ENCODE measurements at regions not wholly inside any gene's neighbourhood (a gene's known extent, or its start where the extent isn't known, plus 50 kb on each side); places are given as distances from the start of the nearest gene placed in this dataset.

DNA sequence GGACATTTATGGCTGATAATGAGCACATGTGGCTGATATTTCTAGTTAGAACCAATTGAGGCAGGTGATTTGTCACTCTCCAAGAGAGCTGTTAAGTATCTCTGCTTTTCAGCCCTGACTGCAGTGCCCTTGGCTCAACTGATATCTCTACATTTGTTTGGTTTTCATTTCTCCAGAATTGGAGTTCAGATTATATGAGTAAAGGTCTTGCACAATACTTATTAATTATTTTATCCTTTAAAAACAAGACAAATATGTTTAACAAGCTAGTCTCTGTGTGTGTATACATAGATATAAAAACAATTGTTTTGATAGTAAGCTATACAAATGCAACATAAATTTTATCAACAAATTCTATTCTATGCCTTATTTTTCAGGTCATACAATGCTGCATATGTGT lies 105.2 kb downstream of the BRMS1L start:
- no peak for DNase-seq (ENCODE audit: low read depth in 2 of 2)
- Histone ChIP-seq H3K27me3 (ENCODE audit: control insufficient read depth, insufficient read depth, low read length) (no peaks in the 10 kb centered on the region), H3K79me2 (ENCODE audit: control insufficient read depth, insufficient read depth, low read length) (no peaks in the 10 kb centered on the region), H3K4me3 (replicated peaks in 1 of 4; ENCODE audit: control extremely low read depth in 1 of 4, insufficient read depth in 1 of 4, low read depth in 3 of 4, low read length in 4 of 4) (no peak overlapping the region), H3K9ac (ENCODE audit: insufficient read depth, low read length) (no peak overlapping the region), H2AFZ (ENCODE audit: low read length) (no peak overlapping the region), H3K4me1 (ENCODE audit: control insufficient read depth, extremely low read depth, insufficient read depth, low read length) (no peaks in the 10 kb centered on the region), H3K27ac (ENCODE audit: insufficient read depth, low read length) (no peak overlapping the region), H3K4me2 (ENCODE audit: extremely low read depth, insufficient read depth, low read length) (no peak overlapping the region), H3K9me3 (ENCODE audit: control insufficient read depth, insufficient read depth, low read depth, low read length) (no peaks in the 10 kb centered on the region), H4K20me1 (ENCODE audit: control insufficient read depth, extremely low read depth, insufficient read depth, low read length) (no peaks in the 10 kb centered on the region), H3K36me3 (ENCODE audit: control insufficient read depth, insufficient read depth, low read length) (no peaks in the 10 kb centered on the region)
- TF ChIP-seq, protein P1, sequence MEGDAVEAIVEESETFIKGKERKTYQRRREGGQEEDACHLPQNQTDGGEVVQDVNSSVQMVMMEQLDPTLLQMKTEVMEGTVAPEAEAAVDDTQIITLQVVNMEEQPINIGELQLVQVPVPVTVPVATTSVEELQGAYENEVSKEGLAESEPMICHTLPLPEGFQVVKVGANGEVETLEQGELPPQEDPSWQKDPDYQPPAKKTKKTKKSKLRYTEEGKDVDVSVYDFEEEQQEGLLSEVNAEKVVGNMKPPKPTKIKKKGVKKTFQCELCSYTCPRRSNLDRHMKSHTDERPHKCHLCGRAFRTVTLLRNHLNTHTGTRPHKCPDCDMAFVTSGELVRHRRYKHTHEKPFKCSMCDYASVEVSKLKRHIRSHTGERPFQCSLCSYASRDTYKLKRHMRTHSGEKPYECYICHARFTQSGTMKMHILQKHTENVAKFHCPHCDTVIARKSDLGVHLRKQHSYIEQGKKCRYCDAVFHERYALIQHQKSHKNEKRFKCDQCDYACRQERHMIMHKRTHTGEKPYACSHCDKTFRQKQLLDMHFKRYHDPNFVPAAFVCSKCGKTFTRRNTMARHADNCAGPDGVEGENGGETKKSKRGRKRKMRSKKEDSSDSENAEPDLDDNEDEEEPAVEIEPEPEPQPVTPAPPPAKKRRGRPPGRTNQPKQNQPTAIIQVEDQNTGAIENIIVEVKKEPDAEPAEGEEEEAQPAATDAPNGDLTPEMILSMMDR (conservative IDR thresholded peaks at IDR 0.05 in 1 of 2, IDR thresholded peaks at IDR 0.05 in 1 of 2; ENCODE audit: low read depth in 1 of 2, low read length in 2 of 2) = no peak
- no peak for TF ChIP-seq EZH2 (IDR thresholded peaks at IDR 0.05; ENCODE audit: low read length, missing control alignments)

DNA sequence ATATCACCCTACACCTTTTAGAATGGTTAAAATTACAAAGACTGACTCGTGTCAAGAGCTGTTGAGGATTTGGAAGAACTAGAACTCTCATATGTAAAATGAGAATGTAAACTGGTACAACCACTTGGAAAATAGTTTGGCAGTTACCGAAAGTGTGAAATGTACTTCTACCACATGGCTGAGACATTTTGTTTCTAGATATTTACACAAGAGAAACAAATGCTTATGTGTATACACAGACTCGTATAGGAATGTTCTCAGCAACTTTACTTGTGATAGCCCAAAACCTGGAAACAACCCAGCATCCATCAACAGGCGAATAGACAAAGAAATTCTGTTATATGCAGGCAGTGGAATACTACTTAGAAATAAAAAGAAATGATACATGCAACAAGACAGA lies 103.0 kb downstream of the BRMS1L start:
- Histone ChIP-seq H3K79me2 (ENCODE audit: control insufficient read depth, insufficient read depth, low read length) (no peaks in the 10 kb centered on the region), H3K4me3 (replicated peaks in 1 of 4; ENCODE audit: control extremely low read depth in 1 of 4, insufficient read depth in 1 of 4, low read depth in 3 of 4, low read length in 4 of 4) (no peak overlapping the region), H2AFZ (ENCODE audit: low read length) (no peak overlapping the region), H3K4me2 (ENCODE audit: extremely low read depth, insufficient read depth, low read length) (no peak overlapping the region), H3K4me1 (ENCODE audit: control insufficient read depth, extremely low read depth, insufficient read depth, low read length) (no peaks in the 10 kb centered on the region), H3K36me3 (ENCODE audit: control insufficient read depth, insufficient read depth, low read length) (no peaks in the 10 kb centered on the region), H3K9ac (ENCODE audit: insufficient read depth, low read length) (no peak overlapping the region), H3K27ac (ENCODE audit: insufficient read depth, low read length) (no peak overlapping the region), H4K20me1 (ENCODE audit: control insufficient read depth, extremely low read depth, insufficient read depth, low read length) (no peaks in the 10 kb centered on the region), H3K27me3 (ENCODE audit: control insufficient read depth, insufficient read depth, low read length) (no peaks in the 10 kb centered on the region), H3K9me3 (ENCODE audit: control insufficient read depth, insufficient read depth, low read depth, low read length) (no peaks in the 10 kb centered on the region)
- DNase-seq (ENCODE audit: low read depth in 2 of 2) = no peak
- TF ChIP-seq EZH2 (IDR thresholded peaks at IDR 0.05; ENCODE audit: low read length, missing control alignments) = no peak
- TF ChIP-seq, protein P1 (conservative IDR thresholded peaks at IDR 0.05 in 1 of 2, IDR thresholded peaks at IDR 0.05 in 1 of 2; ENCODE audit: low read depth in 1 of 2, low read length in 2 of 2) = no peak

DNA sequence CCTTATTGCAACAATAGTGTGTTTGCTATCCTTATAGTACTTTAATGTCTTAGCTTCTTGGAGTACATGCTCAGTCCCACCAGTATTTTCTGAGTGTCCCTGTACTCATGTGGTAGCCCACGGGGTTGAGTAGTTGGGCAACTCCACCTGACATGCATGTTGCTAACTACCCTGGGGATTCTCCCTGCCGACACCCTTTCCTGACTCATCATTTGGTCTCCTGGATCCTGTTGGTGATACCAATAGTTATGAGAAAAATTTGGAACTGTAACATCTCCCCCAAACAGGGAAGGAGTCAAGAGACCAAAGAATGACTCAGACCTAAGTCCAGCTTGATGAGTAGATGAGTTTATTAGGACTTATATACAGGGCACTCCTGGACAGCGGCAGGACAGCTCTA lies 101.6 kb downstream of the BRMS1L start:
- H4K20me1 ChIP-seq (ENCODE audit: control insufficient read depth, extremely low read depth, insufficient read depth, low read length) = no peaks in the 10 kb centered on the region
- no peak overlapping the region for H3K27ac ChIP-seq (ENCODE audit: insufficient read depth, low read length)
- H3K79me2 ChIP-seq (ENCODE audit: control insufficient read depth, insufficient read depth, low read length) = no peaks in the 10 kb centered on the region
- H3K9ac ChIP-seq (ENCODE audit: insufficient read depth, low read length) = no peak overlapping the region
- TF ChIP-seq, protein P1 (conservative IDR thresholded peaks at IDR 0.05 in 1 of 2, IDR thresholded peaks at IDR 0.05 in 1 of 2; ENCODE audit: low read depth in 1 of 2, low read length in 2 of 2) = no peak
- no peak for TF ChIP-seq EZH2 (IDR thresholded peaks at IDR 0.05; ENCODE audit: low read length, missing control alignments)
- H3K9me3 ChIP-seq (ENCODE audit: control insufficient read depth, insufficient read depth, low read depth, low read length) = no peaks in the 10 kb centered on the region
- DNase-seq (ENCODE audit: low read depth in 2 of 2) = peak in 1 of 2 donors; percentile 4
- no peaks in the 10 kb centered on the region for H3K36me3 ChIP-seq (ENCODE audit: control insufficient read depth, insufficient read depth, low read length)
- no peak overlapping the region for H3K4me3 ChIP-seq (replicated peaks in 1 of 4; ENCODE audit: control extremely low read depth in 1 of 4, insufficient read depth in 1 of 4, low read depth in 3 of 4, low read length in 4 of 4)
- no peaks in the 10 kb centered on the region for H3K4me1 ChIP-seq (ENCODE audit: control insufficient read depth, extremely low read depth, insufficient read depth, low read length)
- H3K27me3 ChIP-seq (ENCODE audit: control insufficient read depth, insufficient read depth, low read length) = no peaks in the 10 kb centered on the region
- H3K4me2 ChIP-seq (ENCODE audit: extremely low read depth, insufficient read depth, low read length) = no peak overlapping the region
- H2AFZ ChIP-seq (ENCODE audit: low read length) = no peak overlapping the region

All from fibroblast of lung (primary cell).